Endodermal cell (in vitro differentiated cells): ENCODE measurements at regions not wholly inside any gene's neighbourhood (a gene's known extent, or its start where the extent isn't known, plus 50 kb on each side); places are given as distances from the start of the nearest gene placed in this dataset.

Experiments
- DNase-seq: peaks from one replicate; pipeline ENCODE4 v3.0.0-alpha.2; 2017
- H3K27ac ChIP-seq: 2 replicates; pipeline ENCODE4 v1.5.1; 2013; ENCODE audit warnings: mild to moderate bottlenecking, low read depth, low read length, moderate library complexity
- H3K27me3 ChIP-seq: 2 replicates; pipeline ENCODE4 v1.6.1; 2013; ENCODE audit warnings: mild to moderate bottlenecking, low read length, moderate library complexity; ENCODE audit not compliant: insufficient read depth, control insufficient read depth, poor library complexity, severe bottlenecking
- H3K36me3 ChIP-seq: 2 replicates; pipeline ENCODE4 v1.7.0; 2013; ENCODE audit warnings: mild to moderate bottlenecking, low read length, moderate library complexity; ENCODE audit not compliant: control insufficient read depth, insufficient read depth
- H3K4me1 ChIP-seq: one replicate; pipeline ENCODE4 v1.7.0; 2013; ENCODE audit warnings: low read length; ENCODE audit not compliant: control insufficient read depth, insufficient read depth
- H3K4me3 ChIP-seq: 2 replicates; pipeline ENCODE4 v1.5.1; 2013; ENCODE audit warnings: mild to moderate bottlenecking, low read length, moderate library complexity
- H3K9ac ChIP-seq: 2 replicates; pipeline ENCODE4 v1.6.1; 2013; ENCODE audit warnings: mild to moderate bottlenecking, low read length, moderate library complexity; ENCODE audit not compliant: poor library complexity, severe bottlenecking; ENCODE audit errors: extremely low read depth
- H3K9me3 ChIP-seq: 2 replicates; pipeline ENCODE4 v1.6.1; 2013; ENCODE audit warnings: mild to moderate bottlenecking, low read length, moderate library complexity; ENCODE audit not compliant: control insufficient read depth
- H3K27ac Mint-ChIP-seq: 2 replicates; pipeline ENCODE4 v1.8.0; 2020; ENCODE audit warnings: mixed read lengths
- H3K27me3 Mint-ChIP-seq: 2 replicates; pipeline ENCODE4 v1.8.0; 2021; ENCODE audit warnings: mild to moderate bottlenecking, mixed read lengths; ENCODE audit not compliant: insufficient read depth
- H3K36me3 Mint-ChIP-seq: 2 replicates; pipeline ENCODE4 v1.8.0; 2020; ENCODE audit warnings: low read depth, mixed read lengths
- H3K4me1 Mint-ChIP-seq: 2 replicates; pipeline ENCODE4 v1.8.0; 2020; ENCODE audit warnings: mixed read lengths
- H3K4me3 Mint-ChIP-seq: 2 replicates; pipeline ENCODE4 v1.8.0; 2020; ENCODE audit warnings: mild to moderate bottlenecking, moderate library complexity, mixed read lengths
- H3K9me3 Mint-ChIP-seq: 2 replicates; pipeline ENCODE4 v1.8.0; 2020; ENCODE audit warnings: mild to moderate bottlenecking, mixed read lengths
- WGBS, 2 experiments: methylation state at CpG; one replicate each; pipeline versions ENCODE4 v1.1.5 to v1.1.7; 2013; ENCODE audit warnings: missing lambda C conversion rate in 2 of 2, mixed read lengths in 1 of 2; ENCODE audit not compliant: insufficient coverage in 1 of 2, insufficient read length in 1 of 2; 5-methylcytosine and 5-hydroxymethylcytosine counted together
- TF ChIP-seq, protein P1 (sequence below): fragments of 200-600 bp; sonication (generic); conservative IDR thresholded peaks from 2 replicates; pipeline ENCODE4 v1.5.0; 2021; ENCODE audit warnings: antibody characterized with exemption, mild to moderate bottlenecking

DNA sequence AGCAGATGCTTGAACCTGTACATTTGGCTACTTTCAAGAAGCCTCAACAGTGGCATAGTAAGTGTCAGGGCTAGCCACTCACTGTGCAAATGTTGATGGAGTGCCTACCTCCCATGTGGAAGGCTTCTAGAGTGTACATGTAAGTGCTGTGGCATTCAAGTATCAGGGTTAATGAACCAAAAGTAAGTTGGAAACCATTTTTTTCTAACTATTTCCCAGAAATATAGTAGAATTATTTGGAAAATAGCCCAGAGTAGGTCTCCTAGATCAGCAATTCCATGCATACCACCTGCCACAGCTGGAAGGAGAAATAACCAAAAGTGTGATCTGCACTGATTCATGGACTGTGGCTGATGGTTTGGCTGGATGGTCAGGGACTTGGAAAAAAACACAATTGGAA is 53.3 kb downstream of the FOXD1 start:
- Histone ChIP-seq H3K36me3 (no peaks in the 10 kb centered on the region), H3K27ac (no peak overlapping the region), H3K4me1 (no peaks in the 10 kb centered on the region), H3K4me3 (no peak overlapping the region), H3K9me3 (no peaks in the 10 kb centered on the region), H3K27me3 (no peaks in the 10 kb centered on the region), H3K9ac (no peak overlapping the region)
- H3K9me3 Mint-ChIP-seq = no peaks in the 10 kb centered on the region
- no peak overlapping the region for H3K27ac Mint-ChIP-seq
- TF ChIP-seq, protein P1, sequence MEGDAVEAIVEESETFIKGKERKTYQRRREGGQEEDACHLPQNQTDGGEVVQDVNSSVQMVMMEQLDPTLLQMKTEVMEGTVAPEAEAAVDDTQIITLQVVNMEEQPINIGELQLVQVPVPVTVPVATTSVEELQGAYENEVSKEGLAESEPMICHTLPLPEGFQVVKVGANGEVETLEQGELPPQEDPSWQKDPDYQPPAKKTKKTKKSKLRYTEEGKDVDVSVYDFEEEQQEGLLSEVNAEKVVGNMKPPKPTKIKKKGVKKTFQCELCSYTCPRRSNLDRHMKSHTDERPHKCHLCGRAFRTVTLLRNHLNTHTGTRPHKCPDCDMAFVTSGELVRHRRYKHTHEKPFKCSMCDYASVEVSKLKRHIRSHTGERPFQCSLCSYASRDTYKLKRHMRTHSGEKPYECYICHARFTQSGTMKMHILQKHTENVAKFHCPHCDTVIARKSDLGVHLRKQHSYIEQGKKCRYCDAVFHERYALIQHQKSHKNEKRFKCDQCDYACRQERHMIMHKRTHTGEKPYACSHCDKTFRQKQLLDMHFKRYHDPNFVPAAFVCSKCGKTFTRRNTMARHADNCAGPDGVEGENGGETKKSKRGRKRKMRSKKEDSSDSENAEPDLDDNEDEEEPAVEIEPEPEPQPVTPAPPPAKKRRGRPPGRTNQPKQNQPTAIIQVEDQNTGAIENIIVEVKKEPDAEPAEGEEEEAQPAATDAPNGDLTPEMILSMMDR = no peak
- peaks cover 4% of the 10 kb centered on the region for H3K27me3 Mint-ChIP-seq
- no peak for DNase-seq
- H3K4me3 Mint-ChIP-seq = no peak overlapping the region
- H3K4me1 Mint-ChIP-seq = peaks cover 3% of the 10 kb centered on the region
- no peaks in the 10 kb centered on the region for H3K36me3 Mint-ChIP-seq

DNA sequence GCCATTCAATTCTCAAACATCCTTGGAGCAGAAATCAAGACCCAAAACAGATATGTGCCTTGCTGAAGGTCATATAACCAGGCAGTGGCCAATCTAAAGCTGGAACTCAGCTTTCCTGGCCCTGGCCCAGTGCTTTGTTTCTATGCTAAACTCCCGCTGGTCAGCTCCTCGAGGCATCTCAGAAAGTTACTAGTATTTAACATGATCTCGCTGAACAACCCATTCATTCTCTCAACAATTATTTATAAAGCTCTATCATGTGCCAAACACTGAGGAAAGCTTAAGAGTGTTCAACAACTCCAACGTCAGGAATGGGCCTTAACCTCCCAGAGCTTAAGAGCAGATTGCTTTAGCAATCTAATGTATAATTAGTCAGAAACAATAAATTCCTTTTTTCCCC is 54.0 kb downstream of the FOXD1 start:
- no peak overlapping the region for H3K27ac Mint-ChIP-seq
- Histone ChIP-seq H3K4me1 (no peaks in the 10 kb centered on the region), H3K27me3 (no peaks in the 10 kb centered on the region), H3K9me3 (no peaks in the 10 kb centered on the region), H3K9ac (no peak overlapping the region), H3K27ac (no peak overlapping the region), H3K36me3 (no peaks in the 10 kb centered on the region), H3K4me3 (no peak overlapping the region)
- H3K36me3 Mint-ChIP-seq = no peaks in the 10 kb centered on the region
- no peak for DNase-seq
- no peaks in the 10 kb centered on the region for H3K9me3 Mint-ChIP-seq
- WGBS, 2 experiments = 81 to 89% methylated on average over 3 to 4 of the region's 4 CpGs
- H3K4me3 Mint-ChIP-seq = no peak overlapping the region
- peaks cover 3% of the 10 kb centered on the region for H3K27me3 Mint-ChIP-seq
- peaks cover 3% of the 10 kb centered on the region for H3K4me1 Mint-ChIP-seq
- TF ChIP-seq, protein P1 = no peak

DNA sequence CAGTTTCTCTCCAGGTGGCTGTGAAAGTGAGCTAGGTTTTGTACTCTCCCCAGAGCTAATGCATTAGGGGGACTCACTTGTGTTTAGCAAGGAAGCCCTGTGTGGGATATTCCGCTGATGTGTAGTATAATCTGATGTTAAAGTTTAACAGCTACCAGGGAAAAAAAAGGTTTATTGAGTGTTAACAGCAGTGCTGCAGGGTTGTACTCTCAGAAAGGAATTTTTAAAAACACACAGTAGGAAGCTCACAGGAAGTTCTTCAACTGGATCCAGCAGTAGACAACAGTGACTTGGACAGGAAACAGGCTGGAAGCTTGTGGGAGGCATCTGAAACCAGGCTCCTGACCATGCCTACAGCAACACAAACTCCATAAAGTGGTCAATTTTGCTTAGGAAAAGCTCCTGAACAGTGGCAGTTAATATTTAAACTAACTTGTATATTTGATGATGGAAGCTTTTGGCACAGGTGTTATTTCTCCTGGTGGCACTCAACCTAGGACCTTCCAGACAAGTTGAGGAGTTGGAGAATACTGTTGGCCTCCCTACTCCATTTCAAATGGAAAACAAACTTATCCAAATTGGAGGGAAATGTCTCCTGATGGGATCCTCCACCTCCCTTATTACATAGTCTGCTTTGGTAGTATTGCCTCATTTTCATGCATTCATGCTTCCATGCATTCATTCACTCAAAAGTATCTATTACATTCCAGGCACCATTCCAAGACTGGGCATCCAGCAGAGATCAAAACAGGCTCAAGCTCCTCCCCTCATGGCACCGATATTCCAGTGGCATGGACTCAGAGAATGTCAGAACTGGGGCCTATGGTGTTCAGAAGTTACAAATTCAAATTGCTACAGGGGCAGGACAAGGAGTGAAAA is 54.7 kb downstream of the FOXD1 start:
- no peak overlapping the region for H3K4me3 Mint-ChIP-seq
- H3K27ac Mint-ChIP-seq = no peak overlapping the region
- Histone ChIP-seq H3K4me1 (no peaks in the 10 kb centered on the region), H3K9me3 (no peaks in the 10 kb centered on the region), H3K27me3 (no peaks in the 10 kb centered on the region), H3K4me3 (no peak overlapping the region), H3K9ac (no peak overlapping the region), H3K27ac (no peak overlapping the region), H3K36me3 (no peaks in the 10 kb centered on the region)
- H3K36me3 Mint-ChIP-seq = no peaks in the 10 kb centered on the region
- DNase-seq = no peak
- no peaks in the 10 kb centered on the region for H3K9me3 Mint-ChIP-seq
- peaks cover 3% of the 10 kb centered on the region for H3K27me3 Mint-ChIP-seq
- 100% methylated on average over 1 to 2 of the region's 2 CpGs for WGBS, 2 experiments
- TF ChIP-seq, protein P1 = no peak
- H3K4me1 Mint-ChIP-seq = peaks cover 3% of the 10 kb centered on the region
